Right ventricle myocardium inferior (tissue), 1 donor: ENCODE measurements at regions not wholly inside any gene's neighbourhood (a gene's known extent, or its start where the extent isn't known, plus 50 kb on each side); places are given as distances from the start of the nearest gene placed in this dataset.

Source experiments
- ATAC-seq: fragments of 200-7000 bp; cut with Tn5 transposase; one replicate; pipeline ENCODE4 v1.9.1; 2020; ENCODE audit warnings: mild to moderate bottlenecking, moderate library complexity
- DNase-seq: peaks from one replicate; pipeline ENCODE4 v3.0.0; 2021; ENCODE audit errors: missing footprints
- intact Hi-C: fragments of 100-400 bp; cut with DNase I; formaldehyde crosslinking; loops from one replicate; pipeline ENCODE4 v1.11.0; 2022
- donor health status: DM: no; HTN: yes; CAD: no; lungs with severe emphysema.

- ATAC-seq = no peak
- intact Hi-C loops = no loop called here
- DNase-seq = no peak
These were observed 1306.6 kb downstream of the FSCB start for GRCh38 chr14:43200519-43200918.

GRCh38 chr14:43198465-43198864, 1308.6 kb downstream of the FSCB start:
- no peak for DNase-seq
- intact Hi-C loops = no loop called here
- ATAC-seq = no peak

DNA sequence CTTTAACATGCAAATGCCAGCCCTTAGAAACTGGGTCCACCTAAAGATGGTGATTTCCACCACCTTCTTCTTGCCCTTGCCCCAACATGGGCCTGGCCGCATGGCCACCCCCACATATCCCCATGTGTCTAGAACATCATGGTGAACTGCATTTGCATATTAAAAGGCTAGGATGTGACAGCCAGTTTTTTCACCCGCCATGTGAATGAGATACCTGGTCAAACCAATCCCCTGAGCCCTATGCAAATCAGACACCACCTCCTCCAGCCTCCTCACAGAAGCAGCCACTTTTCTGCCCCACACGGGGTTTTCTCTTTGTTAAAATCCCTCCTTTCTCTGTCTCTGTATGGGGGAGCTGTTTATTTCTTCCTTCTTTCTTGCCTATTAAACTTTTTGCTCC, 1322.5 kb downstream of the FSCB start:
- DNase-seq (no peak), ATAC-seq (no peak)
- intact Hi-C loops = no loop called here

GRCh38 chr14:43183916-43184315, 1323.2 kb downstream of the FSCB start:
- DNase-seq = no peak
- intact Hi-C loops = no loop called here

GRCh38 chr14:43175896-43176295, 1331.2 kb downstream of the FSCB start:
- ATAC-seq (no peak), DNase-seq (peak; percentile 21)
- intact Hi-C loops = no loop called here

More at GRCh38 chr14:43183916-43184315, 1323.2 kb downstream of the FSCB start:
- ATAC-seq = no peak

GRCh38 chr14:43172899-43173548, 1334.1 kb downstream of the FSCB start:
- ATAC-seq (no peak), DNase-seq (no peak)
- intact Hi-C loops = no loop called here

DNA sequence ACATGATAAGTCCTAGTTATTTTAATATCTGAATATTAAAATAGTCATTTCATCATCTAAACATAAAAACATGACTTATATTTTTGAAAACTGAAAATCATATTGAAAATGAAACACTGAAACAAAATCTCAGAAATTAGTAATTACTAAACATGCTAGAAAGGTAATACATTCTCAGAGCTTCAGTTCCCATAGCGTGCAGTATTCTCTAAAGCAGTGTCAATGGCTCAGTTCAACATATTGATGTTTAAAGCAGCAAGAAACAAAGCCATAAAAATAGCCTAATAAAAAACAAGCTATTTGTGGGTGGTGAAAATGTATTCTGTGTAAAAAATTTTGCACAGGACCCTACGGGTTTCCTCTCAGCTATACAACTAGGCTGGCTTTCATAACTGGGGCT, 1337.4 kb downstream of the FSCB start:
- intact Hi-C loops = no loop called here
- ATAC-seq = no peak

GRCh38 chr14:43168371-43168925, 1338.6 kb downstream of the FSCB start:
- no peak for DNase-seq
- no peak for ATAC-seq
- intact Hi-C loops = no loop called here

More for the DNA sequence above, 1337.4 kb downstream of the FSCB start:
- no peak for DNase-seq

- DNase-seq (no peak), ATAC-seq (no peak)
- intact Hi-C loops = no loop called here
These were observed 1340.9 kb downstream of the FSCB start for GRCh38 chr14:43166163-43166562.

- DNase-seq (no peak), ATAC-seq (no peak)
- intact Hi-C loops = no loop called here
These were observed 1341.4 kb downstream of the FSCB start for GRCh38 chr14:43165651-43166050.

GRCh38 chr14:43161477-43161876, 1345.6 kb downstream of the FSCB start:
- ATAC-seq = no peak
- no peak for DNase-seq
- intact Hi-C loops = no loop called here

DNA sequence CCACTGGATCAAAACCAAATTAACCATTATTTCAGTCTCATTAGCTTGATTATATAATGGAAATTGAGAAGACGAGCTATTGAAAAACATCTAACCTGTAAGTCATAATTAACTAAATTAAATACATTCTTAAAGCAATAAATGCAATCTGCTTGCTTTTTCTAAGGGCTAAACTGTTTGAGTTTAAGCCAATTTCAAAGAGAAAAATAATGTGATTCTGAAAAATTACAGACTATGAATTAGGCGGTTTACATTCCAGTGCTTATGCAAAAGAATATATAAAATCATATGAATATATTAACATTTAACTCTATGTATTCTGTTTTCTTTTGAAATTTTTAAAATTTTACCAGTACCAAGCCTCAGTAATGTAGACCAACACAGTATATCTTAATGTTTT, 1349.4 kb downstream of the FSCB start:
- DNase-seq (no peak), ATAC-seq (no peak)
- intact Hi-C loops = no loop called here

DNA sequence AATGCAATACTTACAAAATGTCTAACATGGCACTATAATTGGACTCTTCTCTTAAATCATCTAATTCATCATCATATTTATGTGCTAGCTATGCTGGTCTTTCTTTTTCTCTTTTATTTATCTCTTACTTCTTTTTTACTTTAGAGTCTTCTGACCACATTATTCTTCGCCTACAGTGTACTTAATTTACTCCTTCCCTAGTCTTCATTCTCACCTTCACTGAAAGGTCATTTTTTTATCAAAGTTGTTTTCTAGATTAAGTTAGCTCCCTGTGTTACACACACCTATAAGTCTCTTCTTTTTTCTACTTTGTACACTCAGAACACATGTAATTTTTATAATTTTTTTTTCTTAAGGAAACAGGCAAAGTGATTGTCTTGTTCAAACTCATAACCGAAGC, 1351.2 kb downstream of the FSCB start:
- ATAC-seq (no peak), DNase-seq (no peak)
- intact Hi-C loops = no loop called here

GRCh38 chr14:43155258-43155657, 1351.8 kb downstream of the FSCB start:
- no peak for DNase-seq
- no peak for ATAC-seq
- intact Hi-C loops = no loop called here

- DNase-seq = no peak
- intact Hi-C loops = no loop called here
- no peak for ATAC-seq
These were observed 1359.6 kb downstream of the FSCB start for GRCh38 chr14:43147485-43147884.

DNA sequence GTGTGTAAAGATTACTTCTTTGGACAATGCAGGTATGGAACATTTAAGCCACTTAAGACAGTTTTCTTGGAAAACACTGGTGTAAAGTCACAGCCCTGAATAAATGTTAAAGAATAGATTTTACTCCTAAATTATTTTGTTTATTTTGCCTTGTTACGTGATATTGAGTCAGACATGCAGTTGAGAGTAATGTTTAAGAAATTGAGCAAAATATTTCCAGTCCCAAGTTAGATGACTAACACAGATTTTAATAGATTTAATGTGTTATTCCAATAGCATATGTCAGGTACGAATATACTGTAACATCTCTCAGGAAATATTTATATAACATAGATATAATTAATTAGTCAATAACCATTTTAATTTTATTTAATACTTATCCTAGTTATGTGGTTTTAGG, 1361.7 kb downstream of the FSCB start:
- ATAC-seq = no peak
- no peak for DNase-seq
- intact Hi-C loops = no loop called here

- intact Hi-C loops = no loop called here
- no peak for ATAC-seq
- no peak for DNase-seq
These were observed 1364.0 kb downstream of the FSCB start for GRCh38 chr14:43143106-43143505.

GRCh38 chr14:43141636-43142191, 1365.4 kb downstream of the FSCB start:
- intact Hi-C loops = no loop called here
- DNase-seq = no peak
- ATAC-seq = no peak

DNA sequence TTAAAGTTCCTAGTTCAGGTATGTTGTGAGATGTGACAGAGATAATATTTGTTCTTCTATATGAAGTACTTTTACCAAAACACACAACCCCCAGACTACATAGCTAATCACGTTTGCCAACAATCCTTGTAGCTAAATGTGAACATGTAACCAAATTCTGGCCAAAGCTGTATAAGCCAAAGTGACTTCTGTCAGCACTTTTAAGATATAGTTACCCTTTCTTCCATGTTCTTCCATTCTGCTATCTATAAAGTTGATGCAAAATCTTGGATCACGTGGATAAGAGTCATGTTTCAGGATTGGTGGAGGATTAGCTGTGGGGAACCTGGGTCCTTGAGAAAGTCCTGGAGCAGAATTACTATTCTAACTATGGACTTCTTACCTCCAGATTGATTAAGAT, 1366.6 kb downstream of the FSCB start:
- intact Hi-C loops = no loop called here
- DNase-seq (no peak), ATAC-seq (no peak)

DNA sequence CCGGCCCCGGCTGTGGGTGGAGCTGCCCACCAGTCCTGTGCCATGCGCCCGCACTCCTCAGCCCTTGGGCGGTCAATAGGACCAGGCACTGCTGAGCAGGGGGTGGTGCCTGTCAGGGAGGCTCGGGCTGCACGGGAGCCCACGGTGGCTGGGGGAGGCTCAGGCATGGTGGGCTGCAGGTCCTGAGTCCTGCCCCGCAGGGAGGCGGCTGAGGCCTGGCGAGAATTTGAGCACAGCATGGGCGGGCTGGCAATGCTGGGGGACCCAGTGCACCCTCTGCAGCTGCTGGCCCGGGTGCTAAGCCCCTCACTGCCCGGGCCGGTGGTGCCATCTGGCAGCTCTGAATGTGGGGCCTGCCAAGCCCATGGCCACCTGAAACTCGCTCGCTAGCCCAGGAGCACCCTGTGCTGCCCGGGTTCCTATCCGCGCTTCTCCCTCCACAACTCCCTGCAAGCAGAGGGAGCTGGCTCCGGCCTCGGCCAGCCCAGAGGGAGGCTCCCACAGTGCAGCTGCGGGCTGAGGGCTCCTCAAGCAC, 1371.1 kb downstream of the FSCB start:
- DNase-seq (peak; percentile 49), ATAC-seq (no peak)
- intact Hi-C loops = no loop called here
